GM10248 (cell line): ENCODE measurements at regions not wholly inside any gene's neighbourhood (a gene's known extent, or its start where the extent isn't known, plus 50 kb on each side); places are given as distances from the start of the nearest gene placed in this dataset.

Experiments
- CTCF ChIA-PET: fragments of 300-600 bp; sonication (Branson Sonifier 250); formaldehyde crosslinking; extraction: SDS; loops from one replicate; lab custom pipeline; 2021; ENCODE audit warnings: antibody characterized with exemption; lab: Yijun Ruan, JAX
- POLR2A ChIA-PET: fragments of 350-650 bp; sonication (Branson Sonifier 250); formaldehyde crosslinking; extraction: SDS; loops from one replicate; lab custom pipeline; 2020; ENCODE audit warnings: antibody characterized with exemption; lab: Yijun Ruan, JAX
- DNase-seq: peaks from one replicate; pipeline ENCODE4 v3.0.0; 2012; ENCODE audit errors: extremely low spot score
- TF ChIP-seq, protein P1 (sequence below): IDR thresholded peaks from 2 replicates; pipeline ENCODE4 v1.5.1; 2012; ENCODE audit warnings: mild to moderate bottlenecking, low read depth; ENCODE audit errors: extremely low read depth, missing control alignments, control extremely low read depth

DNA sequence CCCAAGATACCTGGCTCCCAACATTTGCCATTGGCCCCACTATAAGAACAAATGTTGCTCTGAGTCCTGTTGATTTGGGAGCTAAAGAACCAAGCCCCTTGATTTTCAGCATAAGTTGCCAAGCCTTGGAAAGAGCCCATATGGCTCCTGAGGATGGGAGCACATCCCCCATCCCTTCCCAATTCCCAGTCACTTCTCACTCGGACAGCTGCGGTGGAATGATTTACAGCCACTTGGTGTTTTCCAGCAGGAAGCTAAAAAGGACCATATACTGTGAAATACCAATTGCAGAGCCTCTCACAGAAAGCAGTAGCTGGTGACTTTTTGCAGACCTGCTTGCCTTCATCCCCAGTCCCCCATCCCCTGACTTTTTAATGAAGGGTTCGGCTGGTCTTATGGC, 524.6 kb downstream of the GRIN2A start:
- no peak for DNase-seq
- ChIA-PET POLR2A (no interaction called here), CTCF (interaction anchor here (1.5 to 3.9 kb wide), 2 partner anchors 9 to 14 kb away, joined by 4 to 26 read pairs; no protein-coding TSS in a partner anchor)
- TF ChIP-seq, protein P1, sequence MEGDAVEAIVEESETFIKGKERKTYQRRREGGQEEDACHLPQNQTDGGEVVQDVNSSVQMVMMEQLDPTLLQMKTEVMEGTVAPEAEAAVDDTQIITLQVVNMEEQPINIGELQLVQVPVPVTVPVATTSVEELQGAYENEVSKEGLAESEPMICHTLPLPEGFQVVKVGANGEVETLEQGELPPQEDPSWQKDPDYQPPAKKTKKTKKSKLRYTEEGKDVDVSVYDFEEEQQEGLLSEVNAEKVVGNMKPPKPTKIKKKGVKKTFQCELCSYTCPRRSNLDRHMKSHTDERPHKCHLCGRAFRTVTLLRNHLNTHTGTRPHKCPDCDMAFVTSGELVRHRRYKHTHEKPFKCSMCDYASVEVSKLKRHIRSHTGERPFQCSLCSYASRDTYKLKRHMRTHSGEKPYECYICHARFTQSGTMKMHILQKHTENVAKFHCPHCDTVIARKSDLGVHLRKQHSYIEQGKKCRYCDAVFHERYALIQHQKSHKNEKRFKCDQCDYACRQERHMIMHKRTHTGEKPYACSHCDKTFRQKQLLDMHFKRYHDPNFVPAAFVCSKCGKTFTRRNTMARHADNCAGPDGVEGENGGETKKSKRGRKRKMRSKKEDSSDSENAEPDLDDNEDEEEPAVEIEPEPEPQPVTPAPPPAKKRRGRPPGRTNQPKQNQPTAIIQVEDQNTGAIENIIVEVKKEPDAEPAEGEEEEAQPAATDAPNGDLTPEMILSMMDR: no peak

DNA sequence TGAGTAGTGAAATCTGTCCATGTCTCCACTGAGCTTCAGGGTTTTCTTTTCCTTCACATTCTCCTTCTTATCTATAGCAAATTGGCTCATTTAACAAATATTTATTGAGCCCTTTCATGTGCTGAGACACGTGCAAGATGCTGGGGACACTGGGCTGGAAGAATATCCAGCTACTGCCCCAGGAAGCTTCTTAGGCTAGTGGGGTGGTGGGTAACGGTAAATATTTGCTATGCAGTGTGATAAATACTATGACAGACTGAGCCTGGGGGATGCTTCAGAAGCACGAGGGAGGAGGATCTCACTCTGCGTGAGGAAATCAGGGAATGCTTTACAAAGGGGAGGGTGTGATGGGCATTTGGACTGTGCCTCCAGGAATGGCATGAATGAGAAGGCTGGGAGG, 524.1 kb downstream of the GRIN2A start:
- no peak for DNase-seq
- ChIA-PET CTCF (interaction anchor here (3.9 kb wide), 1 partner anchor 10 kb away, joined by 26 read pairs; no protein-coding TSS in a partner anchor), POLR2A (no interaction called here)
- TF ChIP-seq, protein P1: no peak

DNA sequence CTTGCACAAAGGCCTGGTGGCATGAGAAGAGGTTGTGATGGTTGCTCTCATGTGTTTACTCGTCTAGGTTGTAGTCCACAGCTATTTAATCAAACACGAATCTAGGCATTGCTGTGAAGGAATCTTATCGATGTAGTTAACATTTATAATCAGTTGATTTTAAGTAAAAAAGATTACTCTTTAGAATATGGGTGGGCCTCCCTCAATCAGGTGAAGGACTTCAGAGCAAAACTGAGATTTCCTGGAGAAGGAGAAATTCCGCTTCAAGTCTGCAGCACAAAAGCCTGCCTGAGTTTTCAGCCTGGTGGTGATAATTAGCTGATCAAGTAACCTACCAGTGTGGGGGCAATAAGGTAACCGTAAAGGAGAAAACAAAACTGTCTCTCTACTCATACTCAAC, 523.6 kb downstream of the GRIN2A start:
- ChIA-PET CTCF (interaction anchor here (3.9 kb wide), 1 partner anchor 10 kb away, joined by 26 read pairs; no protein-coding TSS in a partner anchor), POLR2A (no interaction called here)
- TF ChIP-seq, protein P1: no peak
- DNase-seq: no peak

DNA sequence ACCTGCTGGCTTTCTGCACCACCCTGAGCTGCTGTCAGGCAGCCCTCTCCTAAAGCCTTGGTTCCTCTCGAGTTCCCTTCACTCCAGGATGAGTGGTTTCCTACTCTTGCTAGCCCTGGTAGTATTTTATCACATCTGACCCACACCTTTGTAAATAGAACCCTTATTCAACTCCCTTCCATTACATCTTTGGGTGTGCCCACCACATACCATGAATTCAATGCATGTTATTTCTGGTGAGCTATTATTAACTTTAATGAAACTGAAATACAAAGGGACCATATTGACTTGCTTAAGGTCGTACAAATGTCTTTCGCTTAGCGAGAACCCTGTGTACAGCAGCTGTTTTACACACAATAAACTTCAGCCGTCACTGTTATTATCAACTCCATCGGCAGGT, 521.3 kb downstream of the GRIN2A start:
- TF ChIP-seq, protein P1: no peak
- POLR2A ChIA-PET: no interaction called here
- no peak for DNase-seq
- CTCF ChIA-PET: interaction anchor here (1.1 kb wide), 1 partner anchor 13 kb away, joined by 5 read pairs; no protein-coding TSS in a partner anchor

DNA sequence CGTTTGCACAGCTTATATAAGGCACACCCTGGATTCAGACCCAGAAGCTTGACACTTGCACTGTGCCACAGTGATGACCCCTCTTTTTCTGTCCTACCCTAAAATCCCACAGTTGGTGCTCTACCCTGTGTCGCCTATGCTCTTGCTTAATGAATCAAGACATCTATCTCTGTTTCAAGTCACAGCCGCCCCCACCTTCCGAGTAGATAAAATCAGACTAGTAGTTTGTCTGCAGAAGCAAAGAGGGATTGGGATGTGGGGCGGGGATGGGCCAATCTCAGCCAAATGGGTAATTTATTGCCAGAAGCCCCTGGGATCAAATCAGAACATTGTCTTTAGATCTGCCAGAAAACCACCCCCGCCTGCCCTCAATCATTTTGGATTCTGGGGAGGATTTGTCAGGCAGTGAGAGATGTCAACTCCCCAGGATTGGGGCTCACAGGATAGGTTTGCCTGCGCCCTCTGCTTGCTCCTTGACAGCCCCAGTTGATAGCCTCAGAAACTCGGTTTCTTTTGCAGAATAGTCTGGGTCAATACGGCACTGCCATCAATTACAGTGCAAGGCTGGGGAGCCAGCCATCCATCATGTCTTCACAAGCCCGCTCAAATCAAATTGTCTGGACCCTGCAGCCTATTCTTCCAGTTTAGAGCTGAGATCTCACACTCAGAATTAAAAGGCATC, 520.8 kb downstream of the GRIN2A start:
- ChIA-PET POLR2A (no interaction called here), CTCF (interaction anchor here (1.1 kb wide), 1 partner anchor 14 kb away, joined by 5 read pairs; no protein-coding TSS in a partner anchor)
- TF ChIP-seq, protein P1: no peak
- DNase-seq: no peak

DNA sequence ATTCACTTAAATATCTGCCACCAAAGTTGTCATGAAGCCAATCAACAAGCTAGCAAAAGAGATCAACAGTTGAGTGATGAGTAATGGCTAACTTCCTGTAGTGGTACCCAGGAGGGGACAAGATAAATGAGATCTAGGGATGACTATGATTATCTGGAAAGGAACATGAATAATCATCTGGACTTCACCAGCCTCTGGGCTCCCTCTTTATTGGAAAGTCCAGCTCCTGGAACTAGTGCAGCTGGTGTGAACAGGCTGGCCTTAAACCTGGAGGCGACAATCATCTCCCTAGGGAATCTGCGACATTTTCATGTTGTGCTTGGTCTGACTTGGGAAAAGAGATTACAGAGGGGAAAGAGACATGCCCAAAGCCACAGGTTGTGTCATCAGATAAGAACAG, 518.6 kb downstream of the GRIN2A start:
- CTCF ChIA-PET: no interaction called here
- POLR2A ChIA-PET: interaction anchor here (0.6 kb wide), 1 partner anchor 1851 kb away, joined by 3 read pairs; no protein-coding TSS in a partner anchor
- TF ChIP-seq, protein P1: no peak
- no peak for DNase-seq
